ENCODE measurements at regions not wholly inside any gene's neighbourhood (a gene's known extent, or its start where the extent isn't known, plus 50 kb on each side); places are given as distances from the start of the nearest gene placed in this dataset.
"Not testable (repeated sequence)": the region's sequence is repeated elsewhere in the genome, so short reads cannot be mapped to it uniquely, and the experiment has no call there.

DNA sequence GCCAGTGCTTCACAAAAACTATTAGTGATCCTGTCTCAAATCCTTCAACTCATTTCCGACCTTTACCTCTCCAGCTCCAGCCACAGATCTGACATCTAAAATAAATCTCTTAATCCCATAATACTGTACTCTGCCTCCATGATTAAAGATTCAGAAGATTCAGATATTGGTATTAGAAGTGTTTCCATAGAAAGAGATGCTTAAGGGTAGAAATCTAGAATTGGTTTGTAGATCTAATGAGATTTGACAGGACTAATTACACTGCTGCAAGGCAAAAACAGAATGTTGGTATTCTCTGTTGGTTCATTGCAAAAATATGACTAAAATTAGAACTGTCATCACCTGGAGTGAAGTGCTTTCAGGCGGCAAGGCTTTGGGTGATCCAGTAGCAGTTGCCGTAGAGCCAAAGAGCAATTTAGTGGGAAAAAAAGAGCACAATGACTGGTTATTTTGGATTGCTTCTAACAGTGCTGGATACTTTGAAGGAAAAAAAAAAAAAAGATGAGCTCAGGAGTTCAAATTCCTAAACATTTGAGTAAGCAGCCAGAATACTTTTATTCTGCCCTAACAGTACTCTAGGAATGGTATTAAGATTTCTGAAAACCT is 940.1 kb upstream of the SORCS1 start:
- no peak for FAIRE-seq

DNA sequence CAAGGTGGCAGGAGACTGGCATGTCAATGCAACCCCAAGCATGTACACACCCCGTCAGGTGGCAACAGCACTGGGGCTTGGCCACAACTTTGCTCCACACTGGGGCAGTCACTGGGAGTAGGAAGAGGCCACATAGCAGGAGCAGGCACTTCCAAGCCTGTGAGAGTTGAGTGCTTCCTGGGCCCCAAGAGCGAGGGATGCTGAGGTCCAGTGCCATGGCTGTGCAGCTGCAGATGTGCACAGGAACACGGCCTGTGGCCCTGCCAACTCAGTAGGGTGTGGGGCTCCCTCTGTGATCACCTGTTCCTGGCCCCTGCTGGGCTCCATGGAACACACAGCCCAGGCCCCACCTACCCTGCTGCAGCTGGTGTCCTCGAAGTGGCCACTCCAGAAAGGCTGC is 932.8 kb upstream of the SORCS1 start:
- no peak for FAIRE-seq

DNA sequence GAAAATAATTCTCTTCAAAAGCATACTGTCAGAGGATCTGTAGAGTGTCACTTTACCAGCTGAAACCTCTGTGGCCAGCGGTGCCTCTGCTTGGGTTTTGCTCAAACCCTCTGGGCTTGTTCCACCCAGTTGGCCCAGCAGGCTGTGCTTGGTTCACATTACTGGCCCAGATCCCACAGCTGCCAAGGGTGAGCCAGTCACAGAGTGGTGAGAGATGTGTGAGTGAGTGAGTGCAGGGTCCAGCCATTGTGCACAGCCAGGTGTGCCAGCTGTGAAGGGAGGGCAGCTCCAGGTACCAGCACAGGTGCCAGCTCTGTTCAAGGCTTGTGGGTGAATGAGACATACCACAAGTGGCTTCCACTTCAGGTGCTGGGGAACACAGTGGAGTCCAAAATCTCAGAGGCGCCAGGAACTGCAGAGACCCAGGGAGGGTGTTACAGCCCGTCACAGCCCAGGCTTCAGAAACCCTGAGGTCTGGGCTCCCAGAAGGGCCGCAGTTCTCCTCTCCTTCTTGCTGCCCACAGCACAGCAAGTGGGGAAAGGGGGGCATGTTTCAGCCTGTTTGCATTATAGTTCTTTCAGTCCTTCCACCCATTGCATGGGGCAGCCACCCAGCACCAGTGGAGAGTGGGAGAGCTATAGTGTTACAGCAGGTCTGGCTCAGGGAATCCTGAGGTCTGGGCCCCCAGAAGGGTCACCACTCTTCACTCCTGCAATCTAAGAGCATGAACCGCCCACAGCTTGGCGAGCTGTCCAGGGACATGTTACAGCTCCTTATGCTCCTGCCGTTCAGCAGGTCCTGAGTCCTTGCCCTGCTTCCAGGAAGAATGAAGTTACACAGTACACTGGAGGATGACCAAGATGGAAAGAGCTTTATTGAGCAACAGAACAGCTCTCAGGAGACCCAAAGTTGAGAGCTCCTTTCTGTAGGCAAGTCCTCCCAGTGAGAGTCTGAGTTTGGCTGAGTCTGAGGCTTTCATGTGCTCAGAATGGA is 931.7 kb upstream of the SORCS1 start:
- no peak for FAIRE-seq

DNA sequence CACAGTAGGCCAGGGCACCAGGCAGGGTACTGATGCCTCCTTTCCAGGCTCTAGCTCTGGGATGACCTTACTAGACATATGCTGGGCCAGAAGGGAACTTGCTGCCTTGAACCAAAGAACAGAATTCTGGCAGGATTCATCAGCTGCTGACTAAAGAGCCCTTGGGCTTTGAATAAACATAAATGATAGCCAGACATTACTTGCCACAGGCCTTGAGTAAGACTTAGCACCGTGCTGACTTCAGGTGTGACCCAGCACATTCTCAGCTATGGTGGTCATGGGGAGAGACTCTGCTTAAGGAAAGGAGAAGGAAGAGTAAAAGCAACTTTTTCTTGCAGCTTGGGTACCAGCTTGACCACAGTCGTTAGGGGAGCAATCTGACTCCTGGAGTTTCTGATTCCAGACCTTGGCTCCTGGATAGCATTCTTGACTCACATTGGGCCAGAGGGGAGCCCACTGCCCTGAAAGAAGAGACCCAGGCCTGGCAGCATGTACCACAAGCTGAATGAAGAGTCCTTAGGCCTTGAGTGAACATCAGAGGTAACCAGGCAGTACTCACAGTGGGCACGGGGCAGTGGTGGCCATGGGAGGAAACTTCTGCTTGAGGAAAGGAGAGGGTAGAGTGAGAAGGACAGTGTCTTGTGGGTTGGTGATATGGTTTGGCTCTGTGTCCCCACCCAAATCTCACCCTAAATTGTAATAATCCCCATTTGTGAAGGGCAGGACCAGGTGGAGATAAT is 926.1 kb upstream of the SORCS1 start:
- FAIRE-seq = no peak

DNA sequence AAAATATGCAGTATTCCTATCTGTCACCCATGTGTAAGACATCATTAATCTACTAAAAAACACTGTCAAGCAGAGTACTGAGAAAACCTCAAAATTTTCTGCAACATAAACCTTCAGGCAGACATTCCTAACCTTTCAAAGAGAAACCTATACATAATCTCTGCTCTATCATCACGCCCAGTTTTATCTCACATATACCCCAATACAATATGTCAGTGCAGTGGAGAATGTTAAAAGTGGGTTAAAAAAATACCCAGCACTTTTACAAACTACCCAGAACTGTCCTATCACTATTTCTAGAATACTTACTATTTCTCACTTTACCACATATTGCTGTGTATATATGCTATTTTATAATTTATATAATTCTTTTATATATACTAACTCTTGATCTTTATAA is 922.0 kb upstream of the SORCS1 start:
- no peak for FAIRE-seq

DNA sequence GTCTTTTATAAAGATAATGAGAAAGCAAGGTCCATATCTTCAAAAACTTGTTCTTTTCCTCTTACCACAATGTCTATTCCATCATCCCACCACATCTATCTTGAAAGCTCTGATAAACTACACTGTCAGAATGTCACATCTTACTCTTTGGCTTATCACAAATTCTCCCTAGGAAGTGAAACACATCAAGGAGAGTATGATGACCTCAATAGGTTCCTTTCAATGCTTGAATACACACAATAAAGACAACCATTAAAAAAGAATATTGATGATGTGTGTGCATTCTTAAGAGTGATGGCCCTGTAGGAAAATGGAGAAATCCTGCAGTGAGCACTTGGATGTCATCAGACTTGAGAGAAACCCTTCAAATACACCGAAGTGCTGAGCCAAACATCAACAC is 918.1 kb upstream of the SORCS1 start:
- FAIRE-seq = no peak

DNA sequence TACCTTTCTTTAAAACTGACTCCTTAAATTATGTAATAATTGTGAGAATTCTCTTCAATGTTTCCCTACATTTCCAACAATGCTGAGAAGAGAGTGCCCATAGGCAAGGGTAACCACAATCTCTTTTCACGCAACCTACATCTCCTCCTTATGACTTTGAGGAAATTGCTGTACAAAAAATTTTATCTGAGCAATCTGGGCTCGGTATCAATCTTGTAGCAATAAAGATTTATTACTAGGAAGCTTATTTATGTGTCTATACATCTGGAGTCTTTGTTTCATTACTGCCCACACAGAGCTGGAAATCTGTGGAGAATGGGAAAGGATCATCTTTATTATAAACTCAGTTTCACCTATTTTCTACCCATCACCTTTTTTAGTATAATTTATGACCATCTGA is 913.8 kb upstream of the SORCS1 start:
- FAIRE-seq = no peak

DNA sequence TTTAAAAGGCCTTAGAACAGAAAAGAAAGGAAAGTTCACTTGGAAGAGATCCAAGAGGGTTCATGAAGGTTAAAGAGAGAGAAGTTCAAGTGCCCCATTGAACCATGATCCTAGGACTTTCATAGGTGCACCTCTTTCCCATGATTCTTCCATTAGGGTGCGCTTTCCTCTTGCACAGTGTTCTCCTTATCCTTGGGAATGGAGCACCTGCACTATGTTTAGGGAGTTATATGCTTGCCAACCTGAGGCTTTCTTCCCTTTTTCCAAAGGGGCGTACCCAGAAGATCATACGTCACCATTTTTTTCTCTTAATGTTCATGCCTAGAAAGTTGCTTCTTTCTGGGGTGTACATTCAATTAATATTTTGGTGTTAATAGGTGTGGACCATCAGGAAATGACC is 908.0 kb upstream of the SORCS1 start:
- FAIRE-seq = no peak

DNA sequence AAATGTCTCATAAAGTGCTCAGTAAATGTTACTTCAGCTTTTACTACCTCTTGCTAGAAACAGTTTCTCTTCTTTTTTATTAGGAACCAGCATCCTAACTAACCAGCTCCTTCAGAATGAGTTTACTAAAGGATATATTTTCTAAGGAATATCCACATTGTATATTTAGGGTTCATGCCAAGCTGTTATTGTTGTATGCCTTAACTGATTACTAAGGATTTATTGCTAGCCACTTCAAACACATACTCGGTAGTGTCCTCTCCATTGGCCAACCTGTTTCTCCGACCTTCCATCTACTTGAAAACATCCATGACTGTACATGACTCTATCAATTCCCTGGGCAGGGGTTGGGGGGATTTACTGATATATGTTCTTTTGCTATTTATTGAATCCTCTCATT is 906.3 kb upstream of the SORCS1 start:
- no peak for FAIRE-seq

DNA sequence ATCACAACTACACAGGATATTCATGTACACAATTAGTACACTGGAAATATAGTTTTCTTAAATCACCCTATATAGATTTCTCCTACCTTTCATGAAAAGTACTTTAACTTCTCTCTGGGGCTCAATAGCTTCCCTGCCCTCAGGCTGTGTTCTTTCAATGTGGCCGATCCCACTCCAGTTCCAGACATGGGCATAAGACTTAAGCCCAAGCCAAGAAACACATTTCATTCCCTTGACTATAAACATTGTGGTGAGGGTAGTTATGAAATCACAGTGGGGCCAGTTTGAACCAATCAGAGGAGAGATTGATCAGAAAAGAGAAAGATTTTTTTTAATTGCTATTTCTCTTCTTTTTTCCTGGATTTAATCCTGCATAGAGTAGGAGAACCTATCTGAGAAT is 904.6 kb upstream of the SORCS1 start:
- no peak for FAIRE-seq

DNA sequence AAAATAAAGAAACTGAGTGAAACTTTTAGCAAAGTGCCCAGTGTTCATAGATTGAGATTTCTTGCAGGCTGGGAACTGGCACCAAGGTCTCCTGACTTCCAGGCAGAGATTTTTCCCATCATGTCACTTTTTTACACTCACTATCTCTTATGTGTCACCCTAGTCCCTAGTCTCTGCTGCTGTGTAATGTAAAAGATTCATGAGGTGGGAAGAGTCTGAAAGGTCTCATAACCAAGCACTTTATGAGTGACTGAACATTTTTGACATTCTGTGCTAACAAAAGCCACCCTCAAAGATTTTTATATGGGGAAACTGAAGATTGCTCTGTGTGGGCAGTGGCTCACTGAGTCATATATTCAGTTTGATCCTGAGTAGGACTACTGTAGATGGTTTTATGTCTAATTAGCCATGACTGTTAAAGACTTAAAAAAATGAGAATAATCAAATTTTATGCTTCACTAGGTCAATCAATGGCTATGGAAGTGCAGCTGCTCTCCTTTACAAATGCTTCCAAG is 900.3 kb upstream of the SORCS1 start:
- no peak for FAIRE-seq

DNA sequence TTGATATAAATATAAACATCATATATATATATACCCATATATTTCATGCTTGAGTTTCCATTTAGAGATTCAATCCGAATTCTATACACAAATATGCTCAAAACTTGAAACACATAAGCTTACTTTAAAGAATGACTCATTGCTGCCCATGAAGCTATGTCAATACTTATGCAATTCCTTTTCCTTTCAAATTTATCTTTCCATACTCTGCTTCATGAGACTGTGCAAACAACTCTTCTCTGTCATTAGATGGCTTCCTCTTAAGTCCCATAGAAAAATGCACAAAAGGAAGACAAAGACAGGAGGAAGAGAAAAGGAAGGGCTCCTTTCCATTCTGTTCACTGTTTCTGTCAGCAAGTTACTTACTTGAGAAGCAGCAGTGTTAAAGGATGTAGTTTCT is 895.7 kb upstream of the SORCS1 start:
- FAIRE-seq = no peak

DNA sequence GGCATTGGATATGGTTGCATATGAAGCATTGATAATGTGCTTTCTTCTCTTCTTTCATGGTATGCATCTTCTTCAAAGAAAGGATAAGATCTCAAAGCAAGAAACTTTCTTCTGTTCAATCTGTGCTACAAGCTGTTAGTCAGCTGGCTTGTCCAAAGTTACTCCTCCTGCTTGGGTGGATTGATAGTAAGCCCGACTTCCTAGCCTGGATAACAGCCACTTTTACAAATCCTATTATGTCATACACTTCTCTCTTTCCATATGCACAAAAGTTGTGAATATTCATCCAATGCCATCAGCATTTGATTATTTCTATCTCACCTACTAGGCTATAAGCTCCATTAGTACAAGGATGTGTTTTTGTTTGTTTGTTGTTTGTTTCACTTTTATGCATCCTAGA is 891.0 kb upstream of the SORCS1 start:
- FAIRE-seq = no peak

DNA sequence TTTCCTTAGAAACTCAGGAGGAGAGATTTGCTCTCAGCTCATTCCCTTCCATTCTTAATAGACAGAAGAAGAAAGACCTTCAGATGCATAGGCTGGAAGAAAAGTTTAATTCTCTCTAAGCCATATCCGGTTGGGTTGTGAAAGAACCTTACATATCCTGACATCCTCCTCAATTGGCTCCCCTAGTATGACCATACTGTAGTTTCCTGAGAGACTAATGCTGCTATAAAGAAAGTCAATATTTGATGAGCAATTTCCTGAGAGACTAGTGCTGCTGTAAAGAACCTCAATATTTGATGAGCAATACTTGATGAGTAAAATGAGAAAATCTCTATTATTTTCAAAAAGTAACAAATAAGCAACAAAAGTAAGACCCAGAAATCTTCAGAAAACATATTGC is 888.5 kb upstream of the SORCS1 start:
- FAIRE-seq = no peak

DNA sequence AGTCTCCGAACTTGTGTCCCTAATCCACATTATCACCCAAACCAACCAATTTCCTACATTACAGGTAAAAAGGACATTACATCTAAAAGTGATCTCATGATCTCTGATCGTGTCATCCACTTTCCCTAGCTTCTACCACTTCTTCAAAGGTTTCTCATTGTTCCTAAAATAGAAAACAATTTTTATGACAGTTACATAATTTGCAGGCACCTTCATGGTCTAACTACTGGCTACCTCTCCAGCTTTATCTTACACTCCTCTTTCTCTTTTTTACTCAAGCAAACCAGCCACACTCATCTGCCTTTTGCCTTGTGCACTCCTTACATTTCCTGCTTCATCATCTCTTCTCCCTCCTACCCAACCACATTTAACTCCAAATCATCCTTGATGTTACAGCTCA is 886.7 kb upstream of the SORCS1 start:
- FAIRE-seq = no peak

DNA sequence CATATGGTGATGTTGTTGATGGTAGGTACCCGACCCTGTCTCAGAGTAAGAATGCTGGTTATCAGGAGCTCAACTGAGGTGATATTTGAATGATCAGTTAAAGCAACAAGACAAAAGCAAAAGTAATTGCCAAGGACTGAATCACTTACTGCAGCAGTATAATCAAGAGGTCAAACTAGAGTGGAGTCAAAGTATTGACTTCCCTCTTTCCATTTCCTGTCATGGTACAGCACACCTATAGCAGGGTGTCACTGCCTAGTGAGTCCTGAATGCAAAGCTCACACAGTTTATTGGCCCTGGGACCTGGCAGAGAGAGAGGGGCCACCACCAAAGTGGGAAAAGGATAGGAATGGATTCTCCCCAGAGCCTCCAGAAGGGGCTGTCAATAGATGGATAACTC is 886.1 kb upstream of the SORCS1 start:
- no peak for FAIRE-seq

DNA sequence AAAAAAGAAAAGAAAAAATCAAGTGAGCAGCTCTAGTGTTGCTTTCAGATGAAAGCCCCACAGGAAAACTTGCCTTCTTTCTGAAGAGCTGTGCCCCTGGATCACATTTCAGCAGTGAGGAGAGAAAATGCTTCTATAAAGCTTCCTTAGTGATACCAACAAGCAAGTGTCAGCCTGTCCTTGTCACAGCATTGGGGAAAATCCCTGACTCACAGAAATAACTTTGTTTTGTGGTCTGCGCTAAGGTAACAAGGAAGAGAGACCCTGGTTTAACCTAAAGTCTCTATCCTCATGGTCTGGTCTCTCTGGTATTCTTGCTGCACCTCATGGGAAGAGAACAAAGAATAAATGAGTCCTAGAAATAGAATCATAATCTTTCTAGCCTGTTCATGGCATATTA is 885.2 kb upstream of the SORCS1 start:
- FAIRE-seq = no peak

DNA sequence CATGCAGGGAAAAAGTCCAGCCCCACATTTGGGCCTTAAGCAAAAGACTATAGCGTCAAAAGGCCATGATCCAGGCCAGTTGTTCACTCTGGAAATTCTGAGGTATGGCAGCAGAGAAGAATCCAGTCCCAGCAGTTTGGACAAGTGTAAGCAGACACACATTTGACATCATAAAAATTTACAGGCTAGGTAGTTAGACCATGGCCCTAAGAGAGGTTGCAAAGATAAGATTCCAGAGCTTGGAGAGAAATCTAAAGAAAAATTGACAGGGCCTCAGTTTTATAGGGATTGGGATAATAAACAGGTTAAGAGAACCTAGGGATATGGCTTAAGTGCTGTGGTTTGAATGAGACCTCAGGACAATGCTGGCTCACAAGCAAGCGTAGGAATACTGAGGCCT is 884.4 kb upstream of the SORCS1 start:
- FAIRE-seq = no peak

DNA sequence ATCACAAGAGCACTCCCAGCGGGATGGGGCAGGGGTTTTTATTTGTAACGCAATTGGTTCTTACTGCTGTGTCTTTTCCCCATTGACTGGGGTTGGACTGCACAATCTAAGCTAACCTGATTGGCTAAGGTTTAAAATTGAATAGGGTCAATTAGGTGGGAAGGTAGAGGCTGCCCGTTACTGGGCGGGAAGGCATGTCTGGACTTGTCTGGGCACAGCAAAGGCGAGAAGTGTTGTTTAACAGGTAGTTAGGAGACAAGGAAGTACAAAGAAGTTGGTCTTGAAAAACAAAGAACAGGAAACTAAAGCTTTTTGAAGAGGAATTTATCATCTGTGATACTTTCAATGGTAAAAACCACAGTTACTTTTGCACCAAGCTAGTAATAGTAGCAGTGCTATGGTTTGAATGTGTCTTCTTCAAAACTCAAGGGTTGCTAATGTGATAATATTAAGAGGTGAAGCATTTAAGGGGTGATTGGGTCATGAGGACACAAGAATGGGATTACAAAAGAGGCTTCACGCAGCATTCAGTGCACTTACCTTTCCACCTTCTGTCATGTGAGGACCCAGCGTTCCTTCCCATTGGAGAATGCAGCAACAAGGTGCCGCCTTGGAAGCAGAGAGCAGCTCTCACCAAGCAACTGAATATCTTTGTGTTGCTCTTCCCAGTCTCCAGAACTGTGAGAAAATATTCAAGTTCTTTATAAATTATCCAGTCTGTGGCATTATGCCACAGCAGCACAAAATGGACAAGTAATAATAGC is 875.5 kb upstream of the SORCS1 start:
- FAIRE-seq = no peak

DNA sequence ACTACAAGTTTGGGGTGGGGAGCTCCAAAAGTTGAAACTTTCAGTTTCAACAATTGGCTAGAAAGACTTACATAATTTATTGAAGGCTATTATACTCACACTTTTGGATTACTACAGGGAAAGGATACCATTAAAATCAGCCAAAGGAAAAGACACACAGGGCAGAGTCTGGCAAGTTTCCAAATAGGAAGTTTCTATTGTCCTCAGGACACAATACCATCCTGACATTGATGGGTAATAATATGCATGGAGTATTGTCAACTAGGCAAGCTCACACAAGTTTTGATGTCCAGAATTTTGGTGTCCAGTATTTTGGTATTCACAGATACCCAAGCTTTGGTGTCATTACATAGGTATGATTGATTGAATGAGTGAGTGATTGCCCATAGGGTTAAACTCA is 872.6 kb upstream of the SORCS1 start:
- no peak for FAIRE-seq

DNA sequence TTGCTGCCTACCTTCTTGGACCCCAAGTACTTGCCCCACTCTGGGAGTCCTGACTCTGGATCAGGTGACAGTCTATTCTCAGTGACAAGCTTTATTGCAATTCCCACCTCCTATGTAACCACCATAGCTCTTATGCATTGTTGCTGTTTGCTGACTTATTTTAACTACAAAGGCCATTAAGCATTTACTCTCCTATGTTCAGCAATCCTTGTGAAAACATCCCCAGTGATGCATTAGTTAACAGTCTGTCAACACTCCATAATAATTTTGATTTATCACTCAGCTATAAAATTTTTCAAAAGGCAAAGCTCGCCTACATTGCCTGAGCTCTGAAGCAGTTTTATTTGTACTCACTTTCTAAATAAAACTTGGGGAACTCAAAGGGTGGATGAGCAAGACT is 871.8 kb upstream of the SORCS1 start:
- no peak for FAIRE-seq

DNA sequence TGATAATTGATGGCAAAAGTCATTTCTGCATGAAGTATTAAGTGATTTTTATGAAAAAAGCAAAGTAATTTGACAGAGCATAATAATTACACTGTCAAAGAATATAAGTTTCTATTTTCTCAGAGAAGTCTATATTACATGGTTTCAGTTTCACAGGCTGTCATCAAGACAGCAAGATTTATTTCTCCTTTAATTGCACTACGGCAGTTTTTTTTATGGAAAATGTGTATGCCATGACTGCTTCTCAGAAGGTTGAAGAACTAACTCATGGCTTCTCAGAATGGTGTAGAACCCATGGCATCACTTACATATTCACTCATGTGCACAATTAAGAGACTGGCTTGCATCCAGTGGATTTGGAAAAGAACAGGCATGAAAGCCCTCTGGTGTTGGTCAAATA is 870.3 kb upstream of the SORCS1 start:
- no peak for FAIRE-seq

DNA sequence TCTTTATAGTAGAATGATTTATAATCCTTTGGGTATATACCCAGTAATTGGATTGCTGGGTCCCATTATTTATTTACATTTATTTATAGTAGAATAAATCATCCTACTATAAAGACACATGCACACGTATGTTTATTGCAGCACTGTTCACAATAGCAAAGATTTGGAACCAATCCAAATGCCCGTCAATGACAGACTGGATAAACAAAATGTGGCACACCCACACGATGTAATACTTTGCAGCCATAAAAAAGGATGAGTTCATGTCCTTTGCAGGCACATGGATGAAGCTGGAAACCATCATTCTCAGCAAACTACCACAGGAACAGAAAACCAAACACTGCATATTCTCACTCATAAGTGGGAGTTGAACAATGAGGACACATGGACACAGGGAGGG is 869.0 kb upstream of the SORCS1 start:
- not testable (repeated sequence) for FAIRE-seq
